HepG2 (cell line): ENCODE measurements at regions not wholly inside any gene's neighbourhood (a gene's known extent, or its start where the extent isn't known, plus 50 kb on each side); places are given as distances from the start of the nearest gene placed in this dataset.

Source experiments
- CEBPG ChIP-seq: IDR thresholded peaks from 2 replicates; pipeline ENCODE4 v1.6.1; 2016
- E2F2 ChIP-seq: sonication (generic); formaldehyde crosslinking; IDR thresholded peaks from 2 replicates; pipeline ENCODE4 v1.4.0; 2020; ENCODE audit warnings: missing genetic modification reagents, borderline replicate concordance
- SKIL ChIP-seq: sonication (generic); formaldehyde crosslinking; IDR thresholded peaks from 2 replicates; pipeline ENCODE4 v1.8.0; 2022; ENCODE audit warnings: missing genetic modification reagents, mild to moderate bottlenecking, moderate library complexity, borderline replicate concordance
- ZBTB40 ChIP-seq, 2 experiments: fragments of 450-650 bp in 1 of 2; sonication (generic) in 1 of 2; formaldehyde crosslinking in 1 of 2; IDR thresholded peaks; 2 replicates each; pipeline versions ENCODE4 v1.6.1 to v1.8.0; 2016 to 2022; ENCODE audit warnings: antibody characterized with exemption in 1 of 2, mild to moderate bottlenecking in 1 of 2, missing genetic modification reagents in 1 of 2
- ZNF136 ChIP-seq: sonication (generic); formaldehyde crosslinking; IDR thresholded peaks from 2 replicates; pipeline ENCODE4 v1.8.1; 2022; ENCODE audit warnings: low read depth, mild to moderate bottlenecking, moderate library complexity, missing genetic modification reagents
- ZNF230 ChIP-seq: sonication (generic); formaldehyde crosslinking; IDR thresholded peaks from 2 replicates; pipeline ENCODE4 v1.4.0; 2020; ENCODE audit warnings: mild to moderate bottlenecking, missing genetic modification reagents
- ZNF639 ChIP-seq: conservative IDR thresholded peaks from 2 replicates; pipeline ENCODE4 v1.6.1; 2018; ENCODE audit warnings: missing genetic modification reagents

GRCh38 chr13:29961036-29961670 is 110.7 kb upstream of the UBL3 start (continued):
- no peak for TF ChIP-seq ZBTB40 (IDR thresholded peaks at IDR 0.05)
- TF ChIP-seq ZBTB40 (CRISPR knock-in tag; IDR thresholded peaks at IDR 0.05), result no peak
- TF ChIP-seq ZNF136 (CRISPR knock-in tag), result no peak
- TF ChIP-seq CEBPG, result no peak
- no peak for TF ChIP-seq ZNF639 (CRISPR knock-in tag)
- TF ChIP-seq SKIL (CRISPR knock-in tag), result no peak
- no peak for TF ChIP-seq E2F2 (CRISPR knock-in tag)
- no peak for TF ChIP-seq ZNF230
